ENCODE measurements at regions not wholly inside any gene's neighbourhood (a gene's known extent, or its start where the extent isn't known, plus 50 kb on each side); places are given as distances from the start of the nearest gene placed in this dataset.

GRCh38 chr9:90308691-90309090 lies 333.9 kb downstream of the DIRAS2 start:
- no peak for DNase-seq (ENCODE audit: low spot score)

GRCh38 chr9:90309809-90310520 lies 332.7 kb downstream of the DIRAS2 start:
- DNase-seq (ENCODE audit: low spot score): no peak

- no peak for DNase-seq (ENCODE audit: low spot score)
Observed at GRCh38 chr9:90310521-90310876, 332.1 kb downstream of the DIRAS2 start.

- no peak for DNase-seq (ENCODE audit: low spot score)
Observed at GRCh38 chr9:90311811-90312210, 330.8 kb downstream of the DIRAS2 start.

- no peak for DNase-seq (ENCODE audit: low spot score)
Observed at GRCh38 chr9:90322296-90322695, 320.3 kb downstream of the DIRAS2 start.

GRCh38 chr9:90325913-90326653 lies 316.5 kb downstream of the DIRAS2 start:
- DNase-seq (ENCODE audit: low spot score): no peak

- DNase-seq (ENCODE audit: low spot score): no peak
Observed at GRCh38 chr9:90330231-90330630, 312.4 kb downstream of the DIRAS2 start.

GRCh38 chr9:90331826-90332575 lies 310.6 kb downstream of the DIRAS2 start:
- DNase-seq (ENCODE audit: low spot score): peak; percentile 25

- no peak for DNase-seq (ENCODE audit: low spot score)
Observed at GRCh38 chr9:90333226-90333625, 309.4 kb downstream of the DIRAS2 start.

GRCh38 chr9:90340421-90340820 lies 302.2 kb downstream of the DIRAS2 start:
- peak; percentile 20 for DNase-seq (ENCODE audit: low spot score)

- no peak for DNase-seq (ENCODE audit: low spot score)
Observed at GRCh38 chr9:90342607-90343006, 300.0 kb downstream of the DIRAS2 start.

- DNase-seq (ENCODE audit: low spot score): peak; percentile 16
Observed at GRCh38 chr9:90343366-90343765, 299.3 kb downstream of the DIRAS2 start.

GRCh38 chr9:90343991-90344390 lies 298.6 kb downstream of the DIRAS2 start:
- DNase-seq (ENCODE audit: low spot score): no peak

GRCh38 chr9:90365666-90366065 lies 277.0 kb downstream of the DIRAS2 start:
- DNase-seq (ENCODE audit: low spot score): no peak

- no peak for DNase-seq (ENCODE audit: low spot score)
Observed at GRCh38 chr9:90368241-90368640, 274.4 kb downstream of the DIRAS2 start.

- no peak for DNase-seq (ENCODE audit: low spot score)
Observed at GRCh38 chr9:90368928-90369327, 273.7 kb downstream of the DIRAS2 start.

GRCh38 chr9:90379771-90380170 lies 262.9 kb downstream of the DIRAS2 start:
- DNase-seq (ENCODE audit: low spot score): no peak

GRCh38 chr9:90385146-90385545 lies 257.5 kb downstream of the DIRAS2 start:
- no peak for DNase-seq (ENCODE audit: low spot score)

GRCh38 chr9:90393365-90394152 lies 249.1 kb downstream of the DIRAS2 start:
- no peak for DNase-seq (ENCODE audit: low spot score)

- no peak for DNase-seq (ENCODE audit: low spot score)
Observed at GRCh38 chr9:90394871-90395270, 247.8 kb downstream of the DIRAS2 start.

GRCh38 chr9:90400091-90400490 lies 242.5 kb downstream of the DIRAS2 start:
- DNase-seq (ENCODE audit: low spot score): no peak

- no peak for DNase-seq (ENCODE audit: low spot score)
Observed at GRCh38 chr9:90408659-90409058, 234.0 kb downstream of the DIRAS2 start.

Measured in AG20443 (cell line).